Left colon (tissue), 2 donors: ENCODE measurements at regions not wholly inside any gene's neighbourhood (a gene's known extent, or its start where the extent isn't known, plus 50 kb on each side); places are given as distances from the start of the nearest gene placed in this dataset.
"Not testable (repeated sequence)": the region's sequence is repeated elsewhere in the genome, so short reads cannot be mapped to it uniquely, and the experiment has no call there.

Experiments
- ATAC-seq: fragments of 200-7000 bp; cut with Tn5 transposase; one replicate; pipeline ENCODE4 v1.9.1; 2020; ENCODE audit warnings: mild to moderate bottlenecking, moderate library complexity
- DNase-seq, 2 donors: peaks; one replicate each; pipeline ENCODE4 v3.0.0-alpha.2; 2020
- intact Hi-C, 2 donors: fragments of 100-400 bp; cut with DNase I in 1 of 2; cut with micrococcal nuclease in 1 of 2; formaldehyde crosslinking; loops; one replicate each; pipeline versions ENCODE4 v1.11.2 to v1.14.0; 2022; cut with DNase I, micrococcal nuclease
- donor health status: DM: no; HTN: no; CAD: no.
- donor health status: DM: yes; HTN: yes; CAD: no.

DNA sequence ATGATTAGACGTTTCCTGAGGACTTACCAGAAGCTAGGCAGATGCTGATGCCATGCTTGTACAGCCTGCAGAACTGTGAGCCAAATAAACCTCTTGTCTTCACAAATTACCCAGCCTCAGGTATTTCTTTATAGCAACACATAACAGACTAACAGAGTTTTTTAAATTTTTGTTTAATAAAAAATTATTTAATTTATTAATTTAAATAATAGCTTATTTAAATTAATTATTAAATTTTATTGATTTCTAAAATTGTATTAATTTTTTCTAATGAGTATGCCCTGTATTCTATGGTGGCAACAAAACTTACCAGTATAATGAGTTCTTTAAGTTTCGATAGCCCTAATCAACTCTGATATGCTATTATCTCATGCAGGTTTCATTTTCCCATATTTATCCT, 259.8 kb downstream of the IKZF2 start:
- no peak for DNase-seq
- intact Hi-C loops = no loop called here
- ATAC-seq = no peak

DNA sequence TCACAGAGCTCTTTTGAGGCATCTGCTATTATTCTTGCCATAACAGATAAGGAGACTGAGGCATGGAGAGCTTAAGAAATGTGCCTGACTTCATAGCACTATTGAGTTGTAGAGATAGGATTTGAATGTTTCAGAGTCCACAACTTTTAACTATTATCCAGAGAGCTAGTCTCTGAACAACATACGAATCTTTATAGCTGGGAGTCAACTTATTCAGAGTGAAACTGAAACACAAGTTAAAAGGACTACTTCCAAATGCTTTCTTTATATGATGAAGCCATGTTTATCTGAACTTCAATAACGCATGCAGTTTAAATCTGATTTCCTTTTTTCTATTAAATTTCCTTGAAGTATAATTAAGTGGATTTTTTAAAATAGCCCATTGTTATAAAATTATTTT, 268.8 kb downstream of the IKZF2 start:
- DNase-seq (no peak), ATAC-seq (peak; percentile 70)
- intact Hi-C loops = no loop called here

DNA sequence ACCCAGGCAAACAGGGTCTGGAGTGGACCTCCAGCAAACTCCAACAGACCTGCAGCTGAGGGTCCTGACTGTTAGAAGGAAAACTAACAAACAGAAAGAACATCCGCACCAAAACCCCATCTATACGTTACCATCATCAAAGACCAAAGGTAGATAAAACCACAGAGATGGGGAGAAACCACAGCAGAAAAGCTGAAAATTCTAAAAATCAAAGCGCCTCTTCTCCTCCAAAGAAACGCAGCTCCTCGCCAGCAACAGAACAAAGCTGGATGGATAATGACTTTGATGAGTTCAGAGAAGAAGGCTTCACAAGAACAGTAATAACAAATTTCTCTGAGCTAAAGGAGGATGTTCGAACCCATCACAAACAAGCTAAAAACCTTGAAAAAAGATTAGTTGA, 274.9 kb downstream of the IKZF2 start:
- intact Hi-C loops, DNase-seq, ATAC-seq: not testable (repeated sequence)

DNA sequence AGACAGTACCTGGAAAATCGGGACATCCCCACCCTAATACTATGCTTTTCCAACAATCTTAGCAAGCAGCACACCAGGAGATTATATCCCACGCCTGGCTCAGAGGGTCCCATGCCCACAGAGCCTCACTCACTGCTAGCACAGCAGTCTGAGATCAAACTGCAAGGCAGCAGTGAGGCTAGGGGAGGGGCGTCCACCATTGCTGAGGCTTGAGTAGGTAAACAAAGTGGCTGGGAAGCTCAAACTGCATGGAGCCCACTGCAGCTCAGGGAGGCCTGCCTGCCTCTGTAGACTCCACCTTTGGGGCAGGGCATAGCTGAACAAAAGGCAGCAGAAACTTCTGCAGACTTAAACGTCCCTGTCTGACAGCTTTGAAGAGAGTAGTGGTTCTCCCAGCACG, 275.5 kb downstream of the IKZF2 start:
- ATAC-seq, intact Hi-C loops, DNase-seq: not testable (repeated sequence)

DNA sequence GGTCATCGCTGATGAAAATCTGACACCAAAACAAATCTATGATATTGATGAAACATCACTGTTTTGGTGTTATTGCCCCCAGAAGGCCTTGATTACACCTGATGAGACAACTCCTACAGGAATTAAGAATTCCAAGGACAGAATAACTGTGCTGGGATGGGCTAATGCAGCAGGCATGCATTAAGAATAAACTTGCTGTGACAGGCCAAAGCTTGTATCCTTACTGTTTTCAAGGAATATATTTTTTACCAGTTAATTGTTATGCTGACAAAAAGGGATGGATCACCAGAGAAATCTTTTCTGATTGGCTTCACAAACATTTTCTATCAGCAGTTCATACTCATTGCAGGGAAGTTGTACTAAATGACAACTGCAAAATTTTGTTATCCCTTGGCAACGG, 278.2 kb downstream of the IKZF2 start:
- no peak for DNase-seq
- no peak for ATAC-seq
- intact Hi-C loops = no loop called here

DNA sequence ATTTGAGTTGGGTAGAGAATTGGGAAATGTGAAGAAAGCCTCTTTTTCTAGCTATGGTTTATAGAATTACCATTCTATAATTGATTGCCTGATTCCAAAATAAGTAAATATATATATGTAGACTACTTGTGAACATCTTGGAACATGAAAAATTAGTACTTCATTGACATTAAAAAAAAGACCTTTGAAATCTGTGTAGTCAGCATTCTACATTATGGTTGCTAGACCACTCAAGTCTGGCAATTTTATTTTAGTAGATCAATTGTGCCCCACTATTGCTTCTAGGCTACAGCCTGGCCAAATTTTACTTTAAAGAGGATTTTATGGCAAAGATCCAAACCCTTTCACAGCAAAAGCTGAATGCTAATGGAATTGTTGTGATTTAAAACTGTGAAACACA, 279.8 kb downstream of the IKZF2 start:
- no peak for DNase-seq
- ATAC-seq = no peak
- intact Hi-C loops = no loop called here

DNA sequence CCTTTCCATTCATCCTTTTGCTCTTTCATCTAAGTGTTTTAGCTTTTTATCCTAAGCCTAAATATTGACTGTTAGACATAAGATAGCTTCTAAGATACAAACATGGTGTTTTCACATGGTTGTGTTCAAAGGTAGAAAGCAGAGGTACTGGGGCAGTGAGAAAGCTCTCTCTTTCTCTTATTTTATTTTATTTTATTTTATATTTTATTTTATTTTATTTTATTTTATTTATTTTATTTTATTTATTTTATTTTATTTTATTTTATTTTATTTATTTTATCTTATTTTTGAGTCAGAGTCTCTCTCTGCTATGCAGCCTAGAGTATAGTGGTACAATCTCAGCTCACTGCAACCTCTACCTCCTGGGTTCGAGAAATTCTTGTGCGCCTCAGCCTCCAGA, 287.2 kb downstream of the IKZF2 start:
- ATAC-seq (no peak), DNase-seq (no peak)
- intact Hi-C loops = no loop called here

DNA sequence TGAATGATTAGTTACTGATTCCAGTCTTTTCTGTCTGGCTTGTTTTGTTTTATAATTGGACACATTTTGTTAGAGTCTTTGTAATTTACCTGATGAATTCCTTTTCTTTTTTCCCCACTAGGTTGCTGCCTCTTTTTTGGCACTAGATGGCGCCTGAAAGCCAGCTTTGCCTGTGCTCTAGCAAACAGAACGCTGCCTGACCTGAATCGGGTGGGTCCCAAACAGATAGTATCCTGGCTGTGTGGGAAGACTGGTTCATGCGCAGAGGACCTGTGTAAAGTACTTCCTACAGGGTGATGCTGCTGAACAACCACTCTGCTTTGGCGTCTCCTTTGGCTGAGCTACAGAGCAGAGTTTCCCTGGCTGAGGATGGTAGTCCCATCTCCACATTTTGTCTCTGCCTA, 288.2 kb downstream of the IKZF2 start:
- DNase-seq (peak; percentile 20 to 27), ATAC-seq (peak; percentile 72)
- intact Hi-C loops = no loop called here

DNA sequence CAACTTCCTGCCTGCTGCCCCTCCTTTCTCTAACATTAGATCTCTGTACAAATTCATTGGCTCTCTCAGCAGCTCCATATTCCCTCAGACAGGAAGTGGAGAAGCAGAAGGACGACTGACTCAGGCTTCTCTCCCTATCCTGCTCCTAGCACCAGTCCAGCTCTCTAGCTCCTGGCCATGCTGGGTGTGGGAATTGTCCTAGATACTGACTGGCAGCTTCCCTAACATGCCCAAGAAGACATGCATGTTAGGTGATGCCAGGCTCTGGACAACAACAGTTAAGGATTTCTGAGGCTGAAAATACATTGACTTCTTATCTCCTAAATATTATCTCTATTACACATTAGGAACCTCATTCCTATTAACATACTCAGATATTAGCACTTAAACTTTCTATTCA, 292.9 kb downstream of the IKZF2 start:
- intact Hi-C loops = no loop called here
- ATAC-seq (no peak), DNase-seq (no peak)

DNA sequence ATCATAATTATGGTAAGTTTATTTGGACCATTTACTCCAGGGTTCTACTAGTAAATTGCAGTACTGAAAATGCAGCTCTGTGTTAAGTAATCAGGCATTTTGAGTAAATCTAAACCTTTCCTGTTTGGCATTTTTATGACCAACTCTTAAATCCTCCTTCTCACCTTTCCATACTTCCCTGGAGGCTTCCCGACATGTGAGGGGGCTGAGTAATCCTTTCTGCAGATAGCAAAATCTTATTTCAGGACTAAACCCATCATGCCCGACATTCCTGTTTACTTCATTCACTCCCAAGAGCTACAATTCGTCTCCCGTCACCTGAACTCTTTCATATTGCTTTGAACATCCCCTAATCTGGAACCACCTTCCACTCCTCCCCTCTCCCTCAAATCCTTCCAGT, 296.6 kb downstream of the IKZF2 start:
- DNase-seq (no peak), ATAC-seq (no peak)
- intact Hi-C loops = no loop called here

DNA sequence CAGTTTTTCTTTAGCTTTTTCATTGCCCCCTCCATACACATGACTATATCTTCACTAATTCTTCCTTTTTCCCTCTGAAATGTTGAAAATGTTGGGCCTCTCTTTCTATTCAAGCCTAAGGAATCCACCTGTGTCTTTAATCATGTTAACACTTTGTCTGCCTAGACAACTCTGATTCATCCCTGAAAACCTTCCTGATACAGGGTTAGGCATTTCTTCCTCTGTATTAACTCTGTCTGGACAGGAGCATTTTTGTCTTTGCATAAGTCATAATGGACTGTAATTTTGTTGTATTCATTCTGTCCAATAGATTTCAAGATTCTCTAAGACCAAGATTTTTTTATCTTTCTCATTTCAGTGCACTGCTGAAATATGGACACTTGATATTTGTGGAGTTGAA, 297.3 kb downstream of the IKZF2 start:
- intact Hi-C loops = no loop called here
- DNase-seq (no peak), ATAC-seq (no peak)

DNA sequence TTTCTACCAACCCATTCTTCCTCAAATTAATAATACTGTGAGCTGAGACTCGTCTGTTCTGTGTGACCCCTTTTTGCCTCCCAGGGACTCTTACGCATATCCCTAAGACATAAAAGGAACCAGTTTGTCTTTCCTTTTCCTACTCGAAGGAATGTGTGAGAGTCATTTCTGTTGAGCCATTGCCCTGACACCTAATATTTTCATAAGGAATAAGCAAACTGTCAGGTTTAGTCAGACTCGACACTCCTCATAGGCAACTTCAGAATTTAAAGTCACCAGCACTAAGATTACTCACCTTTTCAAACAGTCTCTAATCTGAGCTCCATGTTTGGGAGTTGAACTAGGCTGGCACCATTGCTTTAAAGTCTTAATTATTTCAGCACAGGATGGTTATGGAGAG, 305.5 kb downstream of the IKZF2 start:
- DNase-seq = no peak
- intact Hi-C loops = no loop called here
- no peak for ATAC-seq

DNA sequence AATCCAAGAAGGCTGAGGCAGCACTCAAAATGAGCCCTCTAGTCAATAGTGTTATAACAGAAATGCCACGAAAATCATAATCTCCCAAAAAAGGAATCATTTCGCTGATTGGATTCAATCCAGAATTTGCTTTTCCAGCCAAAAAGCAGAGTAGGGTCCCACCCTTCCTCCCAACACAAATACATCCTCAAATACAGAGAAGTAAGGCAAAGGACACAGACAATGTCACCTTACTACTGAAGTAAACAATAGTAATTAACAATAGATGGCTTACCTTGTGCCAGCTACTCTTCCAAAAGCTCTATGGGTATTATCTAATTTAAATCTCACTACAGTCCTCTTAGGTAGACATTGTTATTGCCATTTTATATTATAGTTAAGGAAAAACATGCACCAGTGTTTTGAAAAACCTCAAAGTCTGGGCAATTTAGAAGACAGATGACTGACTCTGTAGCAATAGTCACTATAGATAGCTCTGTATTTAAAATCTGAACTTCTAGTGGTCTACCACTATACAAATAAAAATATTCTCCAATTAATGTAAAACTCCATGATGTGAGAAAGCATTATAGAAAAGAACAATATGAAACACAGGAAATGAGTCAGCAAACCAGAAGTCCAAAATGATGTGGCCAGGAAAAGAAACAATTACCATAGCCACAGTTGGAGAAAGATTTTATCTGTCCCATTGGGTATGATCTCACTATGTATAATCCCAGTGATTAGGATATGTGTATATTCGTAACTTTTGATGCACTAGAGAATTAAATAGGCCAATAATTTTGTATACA, 305.0 kb upstream of the ERBB4 start:
- intact Hi-C loops = no loop called here
- DNase-seq (no peak), ATAC-seq (no peak)

DNA sequence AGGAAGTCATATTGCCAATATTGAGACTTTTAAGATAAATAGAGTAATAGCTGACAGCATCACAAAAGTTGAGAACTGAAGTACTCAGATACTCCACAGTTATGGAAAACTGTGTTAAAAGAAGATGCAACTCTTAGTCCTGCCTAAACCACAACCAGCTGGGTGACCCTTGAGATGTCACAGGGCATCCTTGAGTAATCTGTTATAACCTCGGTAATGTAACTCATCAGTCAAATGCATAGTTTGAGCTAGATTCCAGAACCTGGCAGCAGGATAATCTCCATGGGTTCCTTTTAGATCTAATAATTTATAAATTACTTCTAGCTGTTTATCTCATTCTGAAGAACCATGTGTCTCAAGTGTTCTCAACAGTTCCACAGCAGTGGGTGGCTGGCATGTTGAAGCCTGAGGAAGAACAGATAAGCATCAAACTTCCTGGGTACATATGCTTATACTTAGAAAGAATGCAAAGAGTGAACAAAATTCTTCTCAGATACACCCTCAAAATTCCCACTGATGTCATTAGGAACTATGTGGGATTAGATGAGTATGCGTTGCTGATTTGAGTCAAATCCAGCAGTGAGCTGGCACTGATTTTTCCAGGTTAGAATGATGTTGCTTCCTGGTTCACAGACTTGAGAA, 304.1 kb upstream of the ERBB4 start:
- DNase-seq (no peak), ATAC-seq (no peak)
- intact Hi-C loops = no loop called here

DNA sequence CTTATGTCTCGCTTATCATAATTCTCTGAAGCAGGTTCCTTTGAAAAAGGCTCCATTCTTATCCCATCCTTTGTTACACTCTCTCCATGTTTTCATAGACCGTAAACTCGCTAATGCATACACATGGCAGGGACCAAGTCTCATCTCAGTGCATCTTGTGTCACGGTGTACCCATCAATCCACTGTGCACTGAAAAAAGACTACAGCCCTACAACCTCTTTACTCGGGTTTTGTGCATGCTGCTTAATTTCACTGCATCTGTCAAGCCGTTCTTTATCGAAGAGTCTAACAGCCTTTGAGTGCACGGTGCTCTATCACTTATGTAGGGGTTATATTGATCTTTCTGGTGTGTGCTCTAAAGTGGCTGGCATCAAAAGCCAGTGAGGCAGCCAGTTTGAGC, 302.9 kb upstream of the ERBB4 start:
- ATAC-seq (no peak), DNase-seq (no peak)
- intact Hi-C loops = no loop called here

DNA sequence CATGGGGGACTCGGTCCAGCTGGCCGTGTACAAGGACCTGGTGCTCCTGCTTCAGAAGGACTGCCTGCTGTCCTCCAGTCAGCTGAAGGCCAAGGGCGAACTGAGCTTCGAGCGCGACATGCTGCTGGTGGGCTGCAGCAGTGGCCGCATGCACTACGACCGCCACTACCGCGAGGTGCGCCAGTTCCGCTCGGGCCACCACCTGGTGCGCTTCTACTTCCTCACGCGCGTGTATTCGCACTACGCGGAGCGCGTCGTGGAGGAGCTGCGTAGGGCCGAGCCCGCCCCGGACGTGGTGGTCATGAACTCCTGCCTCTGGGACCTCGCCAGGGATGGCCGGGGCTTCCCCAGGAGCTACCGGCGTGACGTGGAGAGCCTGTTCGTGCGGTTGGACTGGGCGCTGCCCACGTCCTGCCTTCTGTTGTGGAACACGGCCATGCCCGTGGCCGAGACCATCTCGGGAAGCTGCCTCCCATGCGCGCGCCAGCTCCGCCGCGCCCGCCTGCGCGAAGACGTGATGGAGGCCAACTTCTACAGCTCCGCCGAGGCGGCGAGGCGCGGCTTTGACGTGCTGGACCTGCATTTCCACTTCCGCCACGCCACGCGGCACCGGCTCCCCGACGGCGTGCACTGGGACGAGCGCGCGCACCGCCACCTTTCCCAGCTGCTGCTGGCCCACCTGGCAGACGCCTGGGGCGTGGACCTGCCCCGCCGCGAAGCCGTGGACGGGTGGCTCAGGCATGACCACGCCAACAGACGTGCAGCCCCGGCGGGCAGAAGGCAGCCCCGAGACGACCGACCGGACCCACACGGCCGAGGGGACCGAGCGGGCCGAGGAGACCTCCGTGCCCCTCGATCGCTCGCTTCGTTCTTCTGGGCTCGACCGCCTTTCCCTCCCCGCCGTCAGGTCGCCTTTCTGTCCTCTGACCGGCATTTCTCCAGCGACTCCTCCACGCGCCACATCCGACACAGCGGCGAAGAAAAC, 293.9 kb upstream of the ERBB4 start:
- DNase-seq (no peak), ATAC-seq (no peak)
- intact Hi-C loops = no loop called here

DNA sequence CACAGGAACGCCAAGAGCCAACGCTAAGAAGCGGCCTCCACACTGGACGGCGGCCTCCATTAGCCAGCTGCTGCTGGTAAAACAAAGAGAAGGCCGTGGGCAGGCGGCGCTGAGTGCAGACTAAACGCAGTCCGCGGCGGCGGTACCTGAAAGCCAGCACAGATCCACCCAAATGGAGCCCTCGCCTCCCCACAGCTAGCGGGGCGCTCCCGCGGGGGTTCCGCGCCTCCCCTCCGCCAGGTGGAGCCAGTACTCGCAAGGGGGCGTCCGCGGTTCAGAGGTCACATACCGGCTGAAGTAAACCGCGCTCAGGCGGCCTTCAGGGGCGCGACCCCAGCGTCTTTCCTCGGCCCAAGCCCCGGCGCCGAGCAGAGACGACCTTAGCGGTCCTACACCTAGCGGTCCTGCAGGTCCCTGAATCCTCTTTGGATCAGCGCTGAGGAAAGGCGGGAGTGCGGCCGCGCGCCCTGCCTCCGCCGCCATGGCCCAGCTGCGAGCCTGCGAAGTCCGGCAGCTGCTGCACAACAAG, 293.1 kb upstream of the ERBB4 start:
- DNase-seq (no peak), ATAC-seq (no peak)
- intact Hi-C loops = no loop called here

DNA sequence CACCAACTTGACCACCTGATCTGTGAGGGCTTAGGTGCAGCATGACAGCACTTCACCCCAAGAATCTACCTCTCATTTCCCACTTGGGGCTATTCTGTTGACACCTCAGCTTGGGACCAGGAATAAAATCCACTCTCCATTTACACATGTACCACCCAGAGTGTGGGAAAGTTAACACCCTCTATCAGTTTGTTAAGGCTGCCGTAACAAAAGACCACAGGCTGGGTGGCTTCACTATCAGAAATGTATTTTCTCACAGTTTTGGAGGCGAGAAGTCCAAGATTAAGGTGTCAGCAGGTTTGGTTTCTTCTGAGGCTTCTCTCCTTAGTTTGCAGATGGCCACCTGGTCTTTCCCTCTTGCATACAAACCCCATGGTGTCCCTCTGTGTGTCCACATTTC, 277.7 kb upstream of the ERBB4 start:
- intact Hi-C loops = no loop called here
- no peak for ATAC-seq
- DNase-seq = no peak

DNA sequence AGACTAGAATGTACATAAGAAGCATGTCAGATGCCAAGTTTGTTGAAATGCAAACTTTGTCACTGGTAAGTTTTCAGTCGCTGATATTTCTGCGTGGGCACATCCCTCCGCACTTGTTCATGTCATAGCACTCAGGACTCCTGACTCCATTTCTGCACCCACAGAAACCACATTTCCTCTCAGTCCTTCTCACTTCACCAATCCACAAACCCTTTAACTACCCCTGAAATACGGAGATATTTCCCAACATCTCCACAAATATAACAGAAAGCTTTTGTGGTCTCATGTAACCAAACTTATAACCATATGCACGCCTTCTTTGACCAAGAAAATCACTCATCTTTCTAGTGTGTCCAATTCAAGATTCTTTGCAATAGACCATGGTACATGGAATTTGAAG, 276.9 kb upstream of the ERBB4 start:
- ATAC-seq = no peak
- no peak for DNase-seq
- intact Hi-C loops = no loop called here

DNA sequence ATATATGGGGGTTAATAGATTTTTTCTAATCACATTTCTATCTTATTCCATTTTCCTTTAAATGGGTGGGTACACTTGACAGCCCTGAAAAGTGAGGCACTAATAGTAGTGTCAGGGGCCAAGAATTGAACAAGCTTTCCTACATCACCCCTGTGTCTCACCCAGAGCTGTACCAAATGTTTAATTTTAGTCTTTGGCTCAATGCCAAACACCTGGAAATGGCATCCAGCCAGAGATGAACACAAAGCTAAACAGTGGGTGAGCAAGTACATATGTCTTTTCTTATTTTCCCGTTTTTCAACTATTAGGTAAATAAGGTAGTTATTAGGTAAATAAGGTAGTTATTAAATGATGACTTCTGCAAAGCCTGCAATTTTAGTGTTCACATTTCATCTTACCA, 276.3 kb upstream of the ERBB4 start:
- DNase-seq (no peak), ATAC-seq (no peak)
- intact Hi-C loops = no loop called here
